Astrocyte (in vitro differentiated cells and primary cell): ENCODE measurements at regions not wholly inside any gene's neighbourhood (a gene's known extent, or its start where the extent isn't known, plus 50 kb on each side); places are given as distances from the start of the nearest gene placed in this dataset.

Experiments used
- DNase-seq: peaks from one replicate; pipeline ENCODE4 v3.0.0-alpha.2; 2010; ENCODE audit warnings: low read depth
- FAIRE-seq: peaks from 2 replicates; lab custom pipeline; 2011; peaks lifted over from hg19 to GRCh38; lab: Jason Lieb, UNC
- H2AFZ ChIP-seq: 2 replicates; pipeline ENCODE4 v1.6.0; 2012; ENCODE audit warnings: low read depth, low read length, inconsistent platforms
- H3K27ac ChIP-seq: 2 replicates; pipeline ENCODE4 v1.5.1; 2011; ENCODE audit warnings: low read depth, low read length, inconsistent platforms
- H3K27me3 ChIP-seq: 2 replicates; pipeline ENCODE4 v1.6.0; 2011; ENCODE audit warnings: low read length, inconsistent platforms; ENCODE audit not compliant: insufficient read depth
- H3K36me3 ChIP-seq: 2 replicates; pipeline ENCODE4 v1.5.1; 2011; ENCODE audit warnings: low read length, inconsistent platforms; ENCODE audit not compliant: insufficient read depth
- H3K4me1 ChIP-seq: 2 replicates; pipeline ENCODE4 v1.5.1; 2011; ENCODE audit warnings: low read length, inconsistent platforms; ENCODE audit not compliant: insufficient read depth
- H3K4me2 ChIP-seq: 2 replicates; pipeline ENCODE4 v1.6.0; 2012; ENCODE audit warnings: low read length, inconsistent platforms
- H3K4me3 ChIP-seq: 2 replicates; pipeline ENCODE4 v1.5.1; 2011; ENCODE audit warnings: low read depth, mild to moderate bottlenecking, low read length, inconsistent platforms; ENCODE audit not compliant: insufficient read depth
- H3K79me2 ChIP-seq: 2 replicates; pipeline ENCODE4 v1.6.0; 2012; ENCODE audit warnings: mild to moderate bottlenecking, low read length, inconsistent platforms; ENCODE audit not compliant: insufficient read depth
- H3K9ac ChIP-seq: 2 replicates; pipeline ENCODE4 v1.6.0; 2012; ENCODE audit warnings: mild to moderate bottlenecking, low read length, inconsistent platforms
- H3K9me3 ChIP-seq: 2 replicates; pipeline ENCODE4 v1.5.1; 2012; ENCODE audit warnings: low read depth, mild to moderate bottlenecking, low read length, inconsistent platforms; ENCODE audit not compliant: insufficient read depth
- H4K20me1 ChIP-seq: 2 replicates; pipeline ENCODE4 v1.6.0; 2012; ENCODE audit warnings: low read length, inconsistent platforms; ENCODE audit not compliant: insufficient read depth
- H3K27ac Mint-ChIP-seq: one replicate; pipeline ENCODE4 v1.8.0; 2021; ENCODE audit warnings: mild to moderate bottlenecking, mixed read lengths; ENCODE audit not compliant: unreplicated experiment
- H3K27me3 Mint-ChIP-seq: one replicate; pipeline ENCODE4 v1.8.0; 2021; ENCODE audit warnings: low read depth, mixed read lengths; ENCODE audit not compliant: unreplicated experiment
- H3K36me3 Mint-ChIP-seq: one replicate; pipeline ENCODE4 v1.8.0; 2021; ENCODE audit warnings: low read depth, mixed read lengths; ENCODE audit not compliant: unreplicated experiment
- H3K4me1 Mint-ChIP-seq: one replicate; pipeline ENCODE4 v1.8.0; 2021; ENCODE audit warnings: low read depth, mixed read lengths; ENCODE audit not compliant: unreplicated experiment
- H3K4me3 Mint-ChIP-seq: one replicate; pipeline ENCODE4 v1.8.0; 2021; ENCODE audit warnings: mild to moderate bottlenecking, moderate library complexity, mixed read lengths; ENCODE audit not compliant: unreplicated experiment
- H3K9me3 Mint-ChIP-seq: one replicate; pipeline ENCODE4 v1.8.0; 2021; ENCODE audit warnings: mild to moderate bottlenecking, mixed read lengths; ENCODE audit not compliant: unreplicated experiment
- EZH2 ChIP-seq: IDR thresholded peaks from 2 replicates; pipeline ENCODE4 v1.6.1; 2012; ENCODE audit warnings: mild to moderate bottlenecking, low read length, inconsistent platforms; ENCODE audit not compliant: insufficient read depth
- TF ChIP-seq, protein P1 (sequence below): IDR thresholded peaks from 2 replicates; pipeline ENCODE4 v1.5.1; 2011; ENCODE audit warnings: low read depth, mild to moderate bottlenecking, inconsistent platforms, low read length, moderate library complexity; ENCODE audit not compliant: insufficient read depth

GRCh38 chr6:133001040-133001565 lies 186.7 kb downstream of the RPS12 start:
- H3K9me3 Mint-ChIP-seq = peaks cover 2% of the 10 kb centered on the region
- no peak overlapping the region for H3K27ac Mint-ChIP-seq
- H3K27me3 Mint-ChIP-seq = no peaks in the 10 kb centered on the region
- FAIRE-seq (no peak), DNase-seq (peak; percentile 47)
- no peaks in the 10 kb centered on the region for H3K79me2 ChIP-seq
- H4K20me1 ChIP-seq = no peaks in the 10 kb centered on the region
- TF ChIP-seq, protein P1, sequence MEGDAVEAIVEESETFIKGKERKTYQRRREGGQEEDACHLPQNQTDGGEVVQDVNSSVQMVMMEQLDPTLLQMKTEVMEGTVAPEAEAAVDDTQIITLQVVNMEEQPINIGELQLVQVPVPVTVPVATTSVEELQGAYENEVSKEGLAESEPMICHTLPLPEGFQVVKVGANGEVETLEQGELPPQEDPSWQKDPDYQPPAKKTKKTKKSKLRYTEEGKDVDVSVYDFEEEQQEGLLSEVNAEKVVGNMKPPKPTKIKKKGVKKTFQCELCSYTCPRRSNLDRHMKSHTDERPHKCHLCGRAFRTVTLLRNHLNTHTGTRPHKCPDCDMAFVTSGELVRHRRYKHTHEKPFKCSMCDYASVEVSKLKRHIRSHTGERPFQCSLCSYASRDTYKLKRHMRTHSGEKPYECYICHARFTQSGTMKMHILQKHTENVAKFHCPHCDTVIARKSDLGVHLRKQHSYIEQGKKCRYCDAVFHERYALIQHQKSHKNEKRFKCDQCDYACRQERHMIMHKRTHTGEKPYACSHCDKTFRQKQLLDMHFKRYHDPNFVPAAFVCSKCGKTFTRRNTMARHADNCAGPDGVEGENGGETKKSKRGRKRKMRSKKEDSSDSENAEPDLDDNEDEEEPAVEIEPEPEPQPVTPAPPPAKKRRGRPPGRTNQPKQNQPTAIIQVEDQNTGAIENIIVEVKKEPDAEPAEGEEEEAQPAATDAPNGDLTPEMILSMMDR = no peak
- TF ChIP-seq EZH2 = no peak
- H3K9ac ChIP-seq = no peak overlapping the region
- H3K4me2 ChIP-seq = no peak overlapping the region
- no peaks in the 10 kb centered on the region for H3K36me3 Mint-ChIP-seq
- H3K4me3 Mint-ChIP-seq = no peak overlapping the region
- no peak overlapping the region for H3K4me3 ChIP-seq
- H3K27me3 ChIP-seq = no peaks in the 10 kb centered on the region
- no peak overlapping the region for H2AFZ ChIP-seq
- no peaks in the 10 kb centered on the region for H3K36me3 ChIP-seq
- no peaks in the 10 kb centered on the region for H3K4me1 ChIP-seq
- H3K4me1 Mint-ChIP-seq = peaks cover 7% of the 10 kb centered on the region
- no peak overlapping the region for H3K27ac ChIP-seq
- no peaks in the 10 kb centered on the region for H3K9me3 ChIP-seq

GRCh38 chr6:133004304-133004884 lies 190.0 kb downstream of the RPS12 start:
- Histone ChIP-seq H3K9ac (no peak overlapping the region), H2AFZ (no peak overlapping the region), H3K4me3 (no peak overlapping the region), H3K36me3 (no peaks in the 10 kb centered on the region), H3K79me2 (no peaks in the 10 kb centered on the region), H3K4me1 (no peaks in the 10 kb centered on the region), H3K4me2 (no peak overlapping the region), H4K20me1 (no peaks in the 10 kb centered on the region), H3K27ac (no peak overlapping the region), H3K9me3 (no peaks in the 10 kb centered on the region), H3K27me3 (no peaks in the 10 kb centered on the region)
- peaks cover 2% of the 10 kb centered on the region for H3K9me3 Mint-ChIP-seq
- no peaks in the 10 kb centered on the region for H3K36me3 Mint-ChIP-seq
- no peak for TF ChIP-seq EZH2
- TF ChIP-seq, protein P1 = no peak
- H3K4me3 Mint-ChIP-seq = no peak overlapping the region
- DNase-seq (no peak), FAIRE-seq (no peak)
- no peaks in the 10 kb centered on the region for H3K27me3 Mint-ChIP-seq
- no peak overlapping the region for H3K27ac Mint-ChIP-seq
- H3K4me1 Mint-ChIP-seq = no peaks in the 10 kb centered on the region

GRCh38 chr6:133012774-133013173 lies 198.4 kb downstream of the RPS12 start:
- Histone ChIP-seq H3K9me3 (no peaks in the 10 kb centered on the region), H3K4me3 (no peak overlapping the region), H3K36me3 (no peaks in the 10 kb centered on the region), H4K20me1 (no peaks in the 10 kb centered on the region), H3K9ac (no peak overlapping the region), H3K79me2 (no peaks in the 10 kb centered on the region), H2AFZ (no peak overlapping the region), H3K4me2 (no peak overlapping the region), H3K27ac (no peak overlapping the region), H3K4me1 (peaks cover 2% of the 10 kb centered on the region), H3K27me3 (no peaks in the 10 kb centered on the region)
- Mint-ChIP-seq H3K4me3 (no peak overlapping the region), H3K36me3 (no peaks in the 10 kb centered on the region), H3K9me3 (no peaks in the 10 kb centered on the region), H3K27ac (no peak overlapping the region), H3K27me3 (no peaks in the 10 kb centered on the region), H3K4me1 (peaks cover 4% of the 10 kb centered on the region)
- no peak for TF ChIP-seq EZH2
- TF ChIP-seq, protein P1 = no peak
- DNase-seq (no peak), FAIRE-seq (no peak)
